GM21360 (cell line): ENCODE measurements at regions not wholly inside any gene's neighbourhood (a gene's known extent, or its start where the extent isn't known, plus 50 kb on each side); places are given as distances from the start of the nearest gene placed in this dataset.
A peak's percentile ranks its signal among the peaks of the same experiment; 100 is the strongest.

Experiments
- ATAC-seq: cut with Tn5 transposase; IDR thresholded peaks from one replicate; pipeline ENCODE4 v1.9.1; 2021; ENCODE audit warnings: mild to moderate bottlenecking, moderate library complexity; ENCODE audit not compliant: unreplicated experiment

DNA sequence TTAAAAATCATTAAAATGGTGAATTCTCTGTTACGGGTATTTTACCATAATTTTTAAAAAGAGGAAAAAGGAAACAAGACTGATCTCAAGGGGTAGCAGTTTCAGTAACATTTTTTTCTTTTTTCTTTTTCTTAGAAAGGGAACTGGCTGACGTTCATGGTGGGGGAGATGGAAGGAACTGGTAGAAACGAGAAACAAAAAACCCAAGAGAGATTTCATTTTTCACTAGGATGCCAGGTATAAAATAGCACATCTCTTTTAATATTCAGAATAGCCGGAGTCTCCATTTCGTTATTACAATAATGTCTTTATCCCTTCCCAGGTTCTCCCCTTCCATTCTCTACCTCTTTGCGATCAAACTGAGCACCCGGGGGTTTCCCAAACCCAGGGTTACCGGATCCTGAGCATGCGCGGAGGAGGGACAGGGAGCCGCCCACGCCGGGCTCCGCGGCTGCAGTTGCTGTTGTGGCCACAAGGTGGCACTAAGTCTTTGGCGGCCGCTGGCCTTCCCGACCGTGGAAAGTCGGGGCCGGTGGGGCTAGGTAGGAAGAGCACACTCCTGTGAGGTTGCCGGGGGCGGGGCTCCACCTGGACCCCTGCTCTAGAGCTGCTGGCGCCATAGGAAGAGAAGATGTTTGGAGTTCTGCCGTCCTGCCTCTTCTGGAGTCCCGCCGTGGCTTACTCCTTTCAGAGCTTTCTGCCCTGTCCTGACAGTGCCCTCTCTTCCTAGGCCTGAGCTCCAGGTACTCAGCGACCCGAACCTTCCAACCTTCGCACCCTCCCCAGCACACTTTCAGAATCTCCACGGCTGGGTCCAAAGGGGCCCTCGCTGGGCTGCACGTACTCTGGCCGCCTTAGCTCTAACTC, 146.8 kb downstream of the SH3BGRL2 start:
- peak; percentile 85 for ATAC-seq

GRCh38 chr6:79776076-79776475, 144.9 kb downstream of the SH3BGRL2 start:
- no peak for ATAC-seq

GRCh38 chr6:79775222-79775621, 144.1 kb downstream of the SH3BGRL2 start:
- ATAC-seq = no peak

DNA sequence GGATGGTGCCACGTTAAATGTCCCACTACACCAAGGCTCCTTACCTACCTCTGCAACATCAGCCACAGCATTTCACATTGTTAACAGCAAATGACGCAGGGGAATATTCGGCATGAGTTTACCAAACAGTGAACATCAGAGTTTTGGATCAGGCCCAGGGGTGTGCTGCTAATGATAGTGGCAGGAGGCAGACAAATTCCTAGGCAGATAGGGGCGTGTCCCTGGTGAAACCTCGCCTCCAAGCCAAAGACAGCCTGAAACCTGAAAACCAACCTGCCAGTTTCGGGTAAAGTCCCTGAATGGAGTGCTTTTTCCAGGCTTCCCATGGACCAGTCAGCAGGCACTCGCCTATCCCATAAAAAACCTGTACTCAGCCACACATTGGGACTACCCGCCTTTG, 133.6 kb downstream of the SH3BGRL2 start:
- ATAC-seq = no peak

DNA sequence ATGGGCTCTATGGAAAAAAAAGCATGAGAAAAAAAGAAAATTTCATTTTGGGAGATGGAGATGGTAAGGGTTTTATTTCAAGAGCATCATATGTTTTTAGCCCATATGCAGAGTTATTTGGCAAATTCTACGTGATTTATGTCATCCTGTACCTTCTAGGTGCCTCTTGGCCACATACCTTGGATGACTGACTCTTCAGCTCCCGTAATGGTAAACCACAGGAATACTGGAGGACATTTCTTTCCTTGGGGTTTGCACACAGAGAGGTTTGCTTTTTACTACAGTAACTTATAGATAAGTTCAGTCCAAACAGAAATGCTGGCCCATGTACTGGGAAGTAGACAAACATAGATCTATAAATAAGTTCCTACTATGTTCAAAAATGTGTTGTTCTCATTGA, 132.2 kb downstream of the SH3BGRL2 start:
- ATAC-seq = no peak

DNA sequence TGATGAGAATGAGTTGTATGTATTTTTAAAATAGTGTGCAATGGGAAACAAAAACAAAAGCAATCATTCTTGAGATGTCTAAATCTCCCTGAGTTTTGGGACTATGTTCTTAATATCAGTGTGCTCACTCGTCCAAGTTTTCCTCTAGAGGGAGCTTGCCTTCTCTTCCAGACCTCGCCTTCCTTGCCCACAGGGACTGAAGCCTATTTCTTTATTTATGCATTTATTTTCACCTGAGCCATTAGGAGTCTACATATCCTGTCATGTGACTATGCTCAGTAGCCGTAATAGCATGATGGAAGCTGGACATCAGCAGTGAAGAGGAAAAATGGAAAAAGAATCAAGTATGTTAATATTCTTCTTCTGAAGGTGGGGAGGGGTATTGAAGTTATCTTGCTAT, 131.2 kb downstream of the SH3BGRL2 start:
- ATAC-seq = no peak

DNA sequence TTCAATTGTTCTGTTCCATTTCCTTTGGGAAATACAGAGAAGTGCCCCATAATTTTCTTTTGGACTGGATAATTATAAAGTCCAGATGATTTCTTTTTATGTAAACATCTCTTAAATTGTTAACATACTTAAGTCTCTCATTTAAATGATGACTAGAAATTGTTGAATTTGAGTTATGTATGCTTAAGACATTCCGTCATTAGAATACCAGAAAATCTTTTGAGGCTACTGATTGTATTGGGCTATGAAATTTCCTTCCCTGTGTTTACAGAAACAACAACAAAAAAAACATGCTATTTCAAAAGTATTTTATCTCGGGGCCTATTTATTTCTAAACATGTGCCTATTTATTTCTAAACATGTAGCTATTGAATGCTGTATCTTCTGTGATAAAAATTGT, 125.4 kb downstream of the SH3BGRL2 start:
- no peak for ATAC-seq

DNA sequence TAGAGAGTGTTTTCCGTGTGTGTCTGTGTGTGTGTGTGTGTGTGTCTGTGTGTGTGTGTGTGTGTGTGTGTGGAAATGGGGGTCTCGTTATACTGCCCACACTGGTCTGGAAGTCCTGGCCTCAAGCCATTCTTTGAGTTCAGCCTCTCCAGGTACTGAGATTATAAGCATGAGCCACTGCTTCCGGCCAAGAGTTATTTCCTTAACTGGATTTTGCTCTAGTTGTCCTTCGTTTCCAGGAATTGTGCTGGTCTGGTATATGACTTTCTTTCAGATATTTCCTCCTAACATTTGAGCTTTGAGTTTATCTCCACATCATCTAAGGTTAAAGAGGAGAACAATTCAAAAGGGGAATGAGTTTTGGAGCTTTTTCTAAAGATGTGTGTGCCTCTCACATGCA, 124.8 kb downstream of the SH3BGRL2 start:
- ATAC-seq = no peak
